Endothelial cell of umbilical vein (primary cell): ENCODE measurements at regions not wholly inside any gene's neighbourhood (a gene's known extent, or its start where the extent isn't known, plus 50 kb on each side); places are given as distances from the start of the nearest gene placed in this dataset.
A peak's percentile ranks its signal among the peaks of the same experiment; 100 is the strongest.

ENCODE experiments used
- BruUV-seq: library from RNA; stranded (reverse); fragments of 400-500 nt; replicated peaks from 2 replicates; lab custom pipeline; 2021; lab: Mats Ljungman, UMichigan
- CTCF ChIA-PET: fragments of 300-600, 350-600 bp; sonication (Branson Sonifier 250); formaldehyde crosslinking; loops from one replicate; lab custom pipeline; 2021; ENCODE audit warnings: antibody characterized with exemption, inconsistent platforms; lab: Charles Lee
- POLR2A ChIA-PET: fragments of 300-600, 350-600 bp; sonication (Branson Sonifier 250); formaldehyde crosslinking; loops from one replicate; lab custom pipeline; 2021; ENCODE audit warnings: antibody characterized with exemption, inconsistent platforms; lab: Charles Lee
- DNase-seq: peaks from one replicate; pipeline ENCODE4 v3.0.0-alpha.2; 2011; ENCODE audit warnings: low read depth, low spot score
- FAIRE-seq: peaks from 2 replicates; lab custom pipeline; 2011; peaks lifted over from hg19 to GRCh38; lab: Jason Lieb, UNC
- H2AFZ ChIP-seq: 2 replicates; pipeline ENCODE4 v1.6.0; 2012; ENCODE audit warnings: low read depth, low read length, control low read depth, inconsistent platforms
- H3K27ac ChIP-seq: 2 replicates; pipeline ENCODE4 v1.5.1; 2011; ENCODE audit warnings: low read depth, mild to moderate bottlenecking, control low read depth, low read length, moderate library complexity; ENCODE audit not compliant: insufficient read depth
- H3K27me3 ChIP-seq, 2 experiments: 2 replicates each; pipeline versions ENCODE4 v1.6.0 to v1.6.1; 2011; ENCODE audit warnings: low read length in 2 of 2, mixed read lengths in 1 of 2; ENCODE audit not compliant: control insufficient read depth in 2 of 2, insufficient read depth in 2 of 2
- H3K36me3 ChIP-seq, 2 experiments: 2 replicates in 1 of 2; 3 replicates in 1 of 2; pipeline ENCODE4 v1.5.1; 2011; ENCODE audit warnings: low read length in 2 of 2, mild to moderate bottlenecking in 1 of 2, moderate library complexity in 1 of 2; ENCODE audit not compliant: control insufficient read depth in 2 of 2, insufficient read depth in 2 of 2; ENCODE audit errors: extremely low read depth in 1 of 2
- H3K4me1 ChIP-seq: 3 replicates; pipeline ENCODE4 v1.5.1; 2011; ENCODE audit warnings: mild to moderate bottlenecking, low read length; ENCODE audit not compliant: control insufficient read depth, insufficient read depth; ENCODE audit errors: extremely low read depth
- H3K4me2 ChIP-seq: 2 replicates; pipeline ENCODE4 v1.6.1; 2011; ENCODE audit warnings: low read length, control low read depth, mixed read lengths; ENCODE audit not compliant: insufficient read depth
- H3K4me3 ChIP-seq, 3 experiments: fragments of 200-600 bp in 1 of 3; sonication (generic), shearing (Covaris generic) in 1 of 3; replicated peaks in 1 of 3; 2 replicates each; pipeline ENCODE4 v1.5.1; 2011 to 2016; ENCODE audit warnings: control low read depth in 3 of 3, low read length in 3 of 3, mild to moderate bottlenecking in 2 of 3, inconsistent platforms in 1 of 3, low read depth in 1 of 3, moderate library complexity in 1 of 3; ENCODE audit not compliant: insufficient read depth in 1 of 3
- H3K79me2 ChIP-seq: 2 replicates; pipeline ENCODE4 v1.6.0; 2012; ENCODE audit warnings: low read length, inconsistent platforms; ENCODE audit not compliant: control insufficient read depth, insufficient read depth
- H3K9ac ChIP-seq: replicated peaks from 2 replicates; pipeline ENCODE3; 2011; ENCODE audit warnings: low read length, control low read depth; ENCODE audit not compliant: insufficient read depth; ENCODE audit errors: extremely low read depth
- H3K9me1 ChIP-seq: replicated peaks from 3 replicates; pipeline ENCODE4 v1.6.0; 2011; ENCODE audit warnings: mild to moderate bottlenecking, low read length; ENCODE audit not compliant: control insufficient read depth, insufficient read depth; ENCODE audit errors: extremely low read depth
- H3K9me3 ChIP-seq: replicated peaks from 2 replicates; pipeline ENCODE4 v1.5.1; 2012; ENCODE audit warnings: low read length, inconsistent platforms; ENCODE audit not compliant: control insufficient read depth, insufficient read depth
- H4K20me1 ChIP-seq: replicated peaks from 2 replicates; pipeline ENCODE3; 2011; ENCODE audit warnings: mild to moderate bottlenecking, low read length; ENCODE audit not compliant: control insufficient read depth, insufficient read depth; ENCODE audit errors: extremely low read depth
- EZH2 ChIP-seq: IDR thresholded peaks from 2 replicates; pipeline ENCODE4 v1.6.1; 2012; ENCODE audit warnings: borderline replicate concordance, low read depth, mild to moderate bottlenecking, moderate library complexity, low read length, inconsistent platforms; ENCODE audit not compliant: severe bottlenecking
- FOS ChIP-seq: IDR thresholded peaks from 2 replicates; pipeline ENCODE4 v1.6.1; 2011; ENCODE audit warnings: mild to moderate bottlenecking, low read length, moderate library complexity, borderline replicate concordance; ENCODE audit not compliant: insufficient read depth
- GATA2 ChIP-seq: IDR thresholded peaks from 2 replicates; pipeline ENCODE4 v1.7.0; 2011; ENCODE audit warnings: low read depth, mild to moderate bottlenecking, moderate library complexity, mixed read lengths, low read length; ENCODE audit not compliant: insufficient read length, insufficient read depth
- JUN ChIP-seq: IDR thresholded peaks from 2 replicates; pipeline ENCODE4 v1.6.1; 2011; ENCODE audit warnings: borderline replicate concordance, low read depth; ENCODE audit not compliant: insufficient read length, insufficient read depth
- MAX ChIP-seq: IDR thresholded peaks from 2 replicates; pipeline ENCODE4 v1.6.1; 2011; ENCODE audit not compliant: insufficient read depth, insufficient read length
- MYC ChIP-seq: IDR thresholded peaks from one replicate; pipeline ENCODE4 v1.6.1; 2011; ENCODE audit warnings: mild to moderate bottlenecking, low read depth, low read length
- POLR2A ChIP-seq: IDR thresholded peaks from 2 replicates; pipeline ENCODE4 v1.6.1; 2012; ENCODE audit warnings: low read depth, mild to moderate bottlenecking, control low read depth, low read length
- POLR2AphosphoS5 ChIP-seq: IDR thresholded peaks from 2 replicates; pipeline ENCODE4 v1.6.1; 2012; ENCODE audit warnings: low read depth, mild to moderate bottlenecking, control low read depth, low read length, moderate library complexity; ENCODE audit not compliant: insufficient read depth
- dilution Hi-C: fragments of 300-500 bp; cut with MboI; formaldehyde crosslinking; loops from one replicate; pipeline ENCODE4 v1.15.0; 2019; ENCODE audit warnings: low sequenced_read_pairs; ENCODE audit not compliant: extremely low pct_ligation_motif_present
- intact Hi-C: fragments of 100-400 bp; cut with micrococcal nuclease; formaldehyde crosslinking; loops from one replicate; pipeline ENCODE4 v1.10.0; 2022
- TF ChIP-seq, protein P1 (sequence below), 2 donors: IDR thresholded peaks; 1 replicate in 1 of 2; 2 replicates in 1 of 2; pipeline ENCODE4 v1.5.1; 2011; ENCODE audit warnings: low read length in 2 of 2, mild to moderate bottlenecking in 2 of 2, moderate library complexity in 2 of 2, control low read depth in 1 of 2, inconsistent platforms in 1 of 2, low read depth in 1 of 2; ENCODE audit not compliant: insufficient read depth in 1 of 2; ENCODE audit errors: extremely low read depth in 1 of 2

DNA sequence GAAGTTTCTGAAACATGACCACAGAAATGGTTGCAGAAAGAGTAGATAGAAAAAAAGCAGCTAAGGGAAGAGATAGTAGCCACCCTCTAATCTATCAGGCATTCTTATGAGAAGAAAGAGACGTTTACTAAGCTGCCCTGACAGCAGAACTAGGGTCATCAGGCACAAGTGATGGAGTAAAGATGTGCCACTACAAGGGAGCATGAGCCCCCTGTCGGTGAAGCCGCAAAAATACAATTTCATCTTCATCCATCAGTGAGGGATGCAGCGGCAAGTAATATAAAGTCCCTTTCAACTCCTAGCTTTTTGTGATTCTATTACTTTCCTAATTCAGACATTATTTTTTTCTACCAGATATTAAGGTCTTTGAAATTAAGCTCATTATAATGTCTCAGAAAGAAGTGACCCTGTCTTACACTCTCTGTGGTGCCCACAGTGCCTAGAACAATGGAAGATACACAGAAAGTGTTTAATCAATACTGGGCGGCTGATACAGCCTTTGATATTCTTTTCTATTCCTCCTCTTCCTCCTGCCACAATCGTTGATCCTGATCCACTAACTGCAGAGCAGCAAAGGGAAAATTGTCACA lies 651.6 kb downstream of the NTRK3 start:
- no peak overlapping the region for H3K9ac ChIP-seq
- CTCF ChIA-PET, result interaction anchor here (0.8 to 1.6 kb wide), 4 partner anchors 9 to 641 kb away, joined by 3 to 5 read pairs (median 3); no protein-coding TSS in a partner anchor
- BruUV-seq, result no TSS peak
- H3K36me3 ChIP-seq, result no peaks in the 10 kb centered on the region
- intact Hi-C loops, result no loop called here
- POLR2A ChIA-PET, result no interaction called here
- no peaks in the 10 kb centered on the region for H3K9me1 ChIP-seq
- DNase-seq, result no peak
- no peaks in the 10 kb centered on the region for H4K20me1 ChIP-seq
- H3K27me3 ChIP-seq, result no peaks in the 10 kb centered on the region
- no peak for FAIRE-seq
- H3K4me1 ChIP-seq, result peaks cover 12% of the 10 kb centered on the region
- TF ChIP-seq, protein P1, sequence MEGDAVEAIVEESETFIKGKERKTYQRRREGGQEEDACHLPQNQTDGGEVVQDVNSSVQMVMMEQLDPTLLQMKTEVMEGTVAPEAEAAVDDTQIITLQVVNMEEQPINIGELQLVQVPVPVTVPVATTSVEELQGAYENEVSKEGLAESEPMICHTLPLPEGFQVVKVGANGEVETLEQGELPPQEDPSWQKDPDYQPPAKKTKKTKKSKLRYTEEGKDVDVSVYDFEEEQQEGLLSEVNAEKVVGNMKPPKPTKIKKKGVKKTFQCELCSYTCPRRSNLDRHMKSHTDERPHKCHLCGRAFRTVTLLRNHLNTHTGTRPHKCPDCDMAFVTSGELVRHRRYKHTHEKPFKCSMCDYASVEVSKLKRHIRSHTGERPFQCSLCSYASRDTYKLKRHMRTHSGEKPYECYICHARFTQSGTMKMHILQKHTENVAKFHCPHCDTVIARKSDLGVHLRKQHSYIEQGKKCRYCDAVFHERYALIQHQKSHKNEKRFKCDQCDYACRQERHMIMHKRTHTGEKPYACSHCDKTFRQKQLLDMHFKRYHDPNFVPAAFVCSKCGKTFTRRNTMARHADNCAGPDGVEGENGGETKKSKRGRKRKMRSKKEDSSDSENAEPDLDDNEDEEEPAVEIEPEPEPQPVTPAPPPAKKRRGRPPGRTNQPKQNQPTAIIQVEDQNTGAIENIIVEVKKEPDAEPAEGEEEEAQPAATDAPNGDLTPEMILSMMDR (IDR thresholded peaks at IDR 0.05; ENCODE audit: extremely low read depth in 1 of 2, insufficient read depth in 1 of 2, low read depth in 1 of 2, low read length in 2 of 2), result peak; percentile 21 to 39
- no peak for TF ChIP-seq POLR2A
- TF ChIP-seq MAX, result no peak
- H3K79me2 ChIP-seq, result no peaks in the 10 kb centered on the region
- dilution Hi-C loops, result no loop called here
- H3K4me3 ChIP-seq, result no peak overlapping the region
- no peak overlapping the region for H3K4me2 ChIP-seq
- no peaks in the 10 kb centered on the region for H3K9me3 ChIP-seq
- H3K27ac ChIP-seq, result no peak overlapping the region
- no peak overlapping the region for H2AFZ ChIP-seq

- Histone ChIP-seq H3K79me2 (no peaks in the 10 kb centered on the region), H3K9me3 (no peaks in the 10 kb centered on the region), H3K27me3 (no peaks in the 10 kb centered on the region), H3K9ac (no peak overlapping the region), H4K20me1 (no peaks in the 10 kb centered on the region), H2AFZ (no peak overlapping the region), H3K27ac (no peak overlapping the region), H3K4me1 (no peaks in the 10 kb centered on the region), H3K9me1 (no peaks in the 10 kb centered on the region), H3K4me2 (no peak overlapping the region), H3K4me3 (no peak overlapping the region), H3K36me3 (no peaks in the 10 kb centered on the region)
- CTCF ChIA-PET, result no interaction called here
- no peak for DNase-seq
- dilution Hi-C loops, result no loop called here
- FAIRE-seq, result no peak
- POLR2A ChIA-PET, result no interaction called here
- no peak for TF ChIP-seq MAX
- TF ChIP-seq EZH2, result no peak
- TF ChIP-seq POLR2AphosphoS5, result no peak
- TF ChIP-seq POLR2A, result no peak
- no peak for TF ChIP-seq FOS
- no peak for TF ChIP-seq MYC
- TF ChIP-seq JUN, result no peak
- TF ChIP-seq GATA2, result no peak
- TF ChIP-seq, protein P1 (IDR thresholded peaks at IDR 0.05; ENCODE audit: extremely low read depth in 1 of 2, insufficient read depth in 1 of 2, low read depth in 1 of 2, low read length in 2 of 2), result no peak
- BruUV-seq, result no TSS peak
- intact Hi-C loops, result no loop called here
Observed at GRCh38 chr15:87602371-87602770, 654.2 kb downstream of the NTRK3 start.
